Ovary (tissue), 3 donors: ENCODE measurements at regions not wholly inside any gene's neighbourhood (a gene's known extent, or its start where the extent isn't known, plus 50 kb on each side); places are given as distances from the start of the nearest gene placed in this dataset.

Source experiments
- EP300 ChIP-seq: sonication (generic); formaldehyde crosslinking; IDR thresholded peaks from one replicate; pipeline ENCODE4 v1.6.1; 2017; ENCODE audit warnings: antibody characterized with exemption
- POLR2A ChIP-seq: fragments of 450-650 bp; IDR thresholded peaks from one replicate; pipeline ENCODE4 v1.6.1; 2017; ENCODE audit warnings: antibody characterized with exemption, mild to moderate bottlenecking, moderate library complexity
- TF ChIP-seq, protein P1 (sequence below), 3 donors: fragments of 450-650 bp in 2 of 3; fragments of 200-600 bp in 1 of 3; IDR thresholded peaks; one replicate each; pipeline versions ENCODE4 v1.5.1 to v1.8.0; 2016 to 2022; ENCODE audit warnings: antibody characterized with exemption in 3 of 3, mild to moderate bottlenecking in 1 of 3
- donor health status: DM: no; HTN: no; CAD: no.

DNA sequence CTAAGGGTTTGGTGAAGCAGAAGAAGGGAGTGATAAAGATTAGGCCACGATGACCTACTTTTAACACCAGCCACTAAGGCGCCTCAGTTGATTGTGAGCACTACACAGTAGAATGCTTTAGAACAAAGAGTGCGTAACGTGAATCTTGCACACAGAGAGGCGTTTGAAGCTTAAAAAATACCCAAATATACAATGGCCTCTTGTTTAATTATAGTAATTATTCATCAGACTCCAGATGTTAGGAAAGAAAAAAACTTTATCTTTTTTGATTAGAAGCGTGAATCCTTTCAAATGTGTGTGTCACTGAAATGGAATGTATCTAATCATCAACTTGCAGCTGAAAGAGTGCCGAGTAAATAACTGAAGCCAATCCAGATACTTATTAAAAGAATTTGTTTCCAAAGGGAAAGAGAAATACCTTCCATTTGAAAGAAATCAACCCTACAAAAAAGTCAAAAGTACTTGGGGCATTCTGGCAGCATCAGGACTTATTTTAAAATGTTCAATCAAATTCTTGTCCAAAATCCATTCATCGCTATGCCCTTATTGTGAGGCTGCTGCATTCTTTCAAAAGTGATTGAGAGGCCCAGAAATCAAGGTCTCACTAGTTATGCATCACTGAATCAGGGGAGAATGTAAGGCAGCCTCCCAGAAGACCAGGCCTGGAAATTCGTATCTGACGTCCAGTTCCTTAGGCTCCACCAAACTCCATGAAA lies 337.5 kb downstream of the ZNF608 start:
- no peak for TF ChIP-seq POLR2A
- TF ChIP-seq, protein P1, sequence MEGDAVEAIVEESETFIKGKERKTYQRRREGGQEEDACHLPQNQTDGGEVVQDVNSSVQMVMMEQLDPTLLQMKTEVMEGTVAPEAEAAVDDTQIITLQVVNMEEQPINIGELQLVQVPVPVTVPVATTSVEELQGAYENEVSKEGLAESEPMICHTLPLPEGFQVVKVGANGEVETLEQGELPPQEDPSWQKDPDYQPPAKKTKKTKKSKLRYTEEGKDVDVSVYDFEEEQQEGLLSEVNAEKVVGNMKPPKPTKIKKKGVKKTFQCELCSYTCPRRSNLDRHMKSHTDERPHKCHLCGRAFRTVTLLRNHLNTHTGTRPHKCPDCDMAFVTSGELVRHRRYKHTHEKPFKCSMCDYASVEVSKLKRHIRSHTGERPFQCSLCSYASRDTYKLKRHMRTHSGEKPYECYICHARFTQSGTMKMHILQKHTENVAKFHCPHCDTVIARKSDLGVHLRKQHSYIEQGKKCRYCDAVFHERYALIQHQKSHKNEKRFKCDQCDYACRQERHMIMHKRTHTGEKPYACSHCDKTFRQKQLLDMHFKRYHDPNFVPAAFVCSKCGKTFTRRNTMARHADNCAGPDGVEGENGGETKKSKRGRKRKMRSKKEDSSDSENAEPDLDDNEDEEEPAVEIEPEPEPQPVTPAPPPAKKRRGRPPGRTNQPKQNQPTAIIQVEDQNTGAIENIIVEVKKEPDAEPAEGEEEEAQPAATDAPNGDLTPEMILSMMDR (IDR thresholded peaks at IDR 0.05), result no peak
- no peak for TF ChIP-seq EP300
